ENCODE measurements at regions not wholly inside any gene's neighbourhood (a gene's known extent, or its start where the extent isn't known, plus 50 kb on each side); places are given as distances from the start of the nearest gene placed in this dataset.

DNA sequence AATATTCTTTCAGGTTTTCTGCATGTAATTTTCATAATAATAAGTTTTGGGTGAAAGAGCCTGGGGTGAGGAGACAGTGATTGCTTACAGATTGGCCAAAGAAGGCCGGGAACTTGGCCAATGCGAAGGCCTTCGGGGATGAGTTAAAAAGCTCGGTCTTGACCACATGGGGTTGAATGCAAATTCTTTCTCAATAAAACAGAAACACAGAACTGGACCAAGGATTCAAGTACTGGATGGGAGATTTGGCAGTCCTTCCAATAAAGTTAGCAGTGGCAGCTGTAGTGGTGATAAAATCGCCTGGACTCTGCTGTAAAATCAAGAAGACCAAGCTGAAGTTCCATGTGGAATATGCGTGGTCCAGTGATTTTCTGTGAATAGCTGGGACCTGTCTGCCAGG, 282.2 kb upstream of the KLF3 start:
- DNase-seq (ENCODE audit: low spot score) (no peak), ATAC-seq (ENCODE audit: insufficient number of reproducible peaks, low FRiP score, low read depth) (no peak)
- TF ChIP-seq, protein P1, sequence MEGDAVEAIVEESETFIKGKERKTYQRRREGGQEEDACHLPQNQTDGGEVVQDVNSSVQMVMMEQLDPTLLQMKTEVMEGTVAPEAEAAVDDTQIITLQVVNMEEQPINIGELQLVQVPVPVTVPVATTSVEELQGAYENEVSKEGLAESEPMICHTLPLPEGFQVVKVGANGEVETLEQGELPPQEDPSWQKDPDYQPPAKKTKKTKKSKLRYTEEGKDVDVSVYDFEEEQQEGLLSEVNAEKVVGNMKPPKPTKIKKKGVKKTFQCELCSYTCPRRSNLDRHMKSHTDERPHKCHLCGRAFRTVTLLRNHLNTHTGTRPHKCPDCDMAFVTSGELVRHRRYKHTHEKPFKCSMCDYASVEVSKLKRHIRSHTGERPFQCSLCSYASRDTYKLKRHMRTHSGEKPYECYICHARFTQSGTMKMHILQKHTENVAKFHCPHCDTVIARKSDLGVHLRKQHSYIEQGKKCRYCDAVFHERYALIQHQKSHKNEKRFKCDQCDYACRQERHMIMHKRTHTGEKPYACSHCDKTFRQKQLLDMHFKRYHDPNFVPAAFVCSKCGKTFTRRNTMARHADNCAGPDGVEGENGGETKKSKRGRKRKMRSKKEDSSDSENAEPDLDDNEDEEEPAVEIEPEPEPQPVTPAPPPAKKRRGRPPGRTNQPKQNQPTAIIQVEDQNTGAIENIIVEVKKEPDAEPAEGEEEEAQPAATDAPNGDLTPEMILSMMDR (IDR thresholded peaks at IDR 0.05), result no peak
- Histone ChIP-seq H3K4me1 (ENCODE audit: control insufficient read depth in 1 of 2, low read depth in 2 of 2) (peaks cover 18 to 38% of the 10 kb centered on the region in 2 donors), H3K27ac (no peak overlapping the region), H3K9me3 (no peaks in the 10 kb centered on the region), H3K4me3 (no peak overlapping the region), H3K27me3 (replicated peaks; ENCODE audit: insufficient read depth) (no peaks in the 10 kb centered on the region), H3K36me3 (no peaks in the 10 kb centered on the region)

DNA sequence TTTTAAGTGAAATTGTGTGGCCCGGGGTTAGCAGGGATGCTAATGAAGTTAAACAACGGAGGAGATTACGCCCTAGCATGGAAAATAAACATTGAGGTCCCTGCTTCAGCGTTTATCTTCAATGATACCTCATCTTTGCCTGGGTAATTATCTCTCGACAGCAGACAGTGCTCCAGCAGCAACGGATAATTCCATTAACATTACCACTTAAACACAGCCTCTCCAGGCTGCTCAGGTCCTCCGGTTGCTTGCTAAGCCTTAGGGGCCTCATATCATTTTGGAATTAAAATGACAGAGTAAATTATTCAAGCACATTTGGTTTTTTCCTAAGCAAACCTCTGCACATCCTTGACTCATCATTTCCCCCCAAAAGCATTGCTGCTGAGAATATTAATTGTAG, 281.5 kb upstream of the KLF3 start:
- Histone ChIP-seq H3K27me3 (replicated peaks; ENCODE audit: insufficient read depth) (no peaks in the 10 kb centered on the region), H3K36me3 (no peaks in the 10 kb centered on the region), H3K4me1 (ENCODE audit: control insufficient read depth in 1 of 2, low read depth in 2 of 2) (peaks cover 24 to 45% of the 10 kb centered on the region in 2 donors), H3K27ac (no peak overlapping the region), H3K4me3 (no peak overlapping the region), H3K9me3 (no peaks in the 10 kb centered on the region)
- DNase-seq (ENCODE audit: low spot score) (no peak), ATAC-seq (ENCODE audit: insufficient number of reproducible peaks, low FRiP score, low read depth) (no peak)
- TF ChIP-seq, protein P1 (IDR thresholded peaks at IDR 0.05), result no peak

DNA sequence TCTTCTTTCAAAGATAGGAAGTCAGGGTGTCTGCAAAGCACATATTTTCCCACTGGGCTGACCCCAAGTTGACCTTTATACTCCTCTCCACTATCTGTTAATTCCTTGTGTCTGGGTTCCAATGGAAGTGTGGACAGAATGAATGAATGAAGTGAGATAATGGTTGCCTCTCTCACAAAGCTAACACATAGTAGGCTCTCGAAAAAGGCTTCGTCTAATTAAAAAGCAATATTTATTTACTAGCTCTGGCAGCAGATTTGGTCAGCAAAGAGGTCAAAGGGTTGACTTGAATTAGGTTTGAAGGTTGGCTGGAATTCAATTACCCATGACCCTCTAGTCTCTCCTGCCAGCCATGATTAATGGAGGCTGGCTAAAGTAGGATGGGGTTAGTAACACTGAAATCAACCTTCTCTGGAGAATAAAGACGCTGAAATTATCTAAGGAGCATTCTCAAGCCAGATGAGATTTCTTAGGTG, 280.3 kb upstream of the KLF3 start:
- Histone ChIP-seq H3K36me3 (no peaks in the 10 kb centered on the region), H3K27me3 (replicated peaks; ENCODE audit: insufficient read depth) (no peaks in the 10 kb centered on the region), H3K27ac (peak overlapping the region in 1 of 2 donors; percentile 20), H3K4me1 (ENCODE audit: control insufficient read depth in 1 of 2, low read depth in 2 of 2) (peaks cover 29 to 54% of the 10 kb centered on the region in 2 donors), H3K4me3 (no peak overlapping the region), H3K9me3 (no peaks in the 10 kb centered on the region)
- no peak for DNase-seq (ENCODE audit: low spot score)
- TF ChIP-seq, protein P1 (IDR thresholded peaks at IDR 0.05), result no peak
- ATAC-seq (ENCODE audit: insufficient number of reproducible peaks, low FRiP score, low read depth), result no peak

DNA sequence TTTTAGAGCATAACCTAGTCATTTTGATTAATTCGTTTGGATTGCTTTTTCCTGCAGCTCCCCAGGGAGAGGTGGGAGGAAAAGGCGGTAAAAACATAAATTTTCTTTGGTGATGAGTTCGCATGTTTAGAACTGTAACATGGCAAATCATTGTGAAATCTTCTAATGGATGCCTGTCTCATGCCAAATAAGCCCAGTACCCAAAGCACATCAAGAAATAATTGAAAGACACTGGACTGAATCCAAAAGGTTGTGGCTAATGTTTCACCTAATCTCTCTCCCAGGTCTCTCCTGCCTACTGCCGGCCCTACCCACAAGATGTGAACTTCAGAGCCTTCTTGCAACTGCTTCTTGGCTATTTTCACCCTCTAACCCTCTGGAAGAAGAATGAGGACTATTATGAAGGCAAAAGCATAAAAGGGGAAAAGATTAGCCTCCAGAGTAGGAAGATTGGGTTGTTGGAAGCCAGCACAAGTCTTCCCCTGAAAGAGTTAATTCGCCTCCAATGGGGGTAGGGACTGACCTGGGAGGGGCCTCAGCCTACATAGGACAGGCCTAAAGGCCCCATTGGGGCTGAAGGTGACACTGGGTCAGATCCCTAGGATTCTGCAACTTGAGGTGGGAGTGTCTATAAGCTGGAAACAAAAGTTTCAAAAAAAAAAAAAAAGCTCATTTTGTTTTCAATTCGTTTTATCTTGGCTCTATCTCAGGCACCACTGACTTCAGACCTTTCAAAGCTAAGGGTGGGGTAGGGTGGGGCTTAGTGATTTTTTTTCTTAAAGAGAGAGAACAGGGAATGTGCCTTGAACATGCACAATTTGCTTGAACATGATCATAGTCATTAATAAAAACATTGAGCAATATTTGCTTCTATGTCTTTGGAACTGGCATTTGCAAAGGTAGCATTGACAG, 278.6 kb upstream of the KLF3 start:
- Histone ChIP-seq H3K27ac (peak overlapping the region; percentile 6 to 14), H3K27me3 (replicated peaks; ENCODE audit: insufficient read depth) (no peaks in the 10 kb centered on the region), H3K4me3 (no peak overlapping the region), H3K36me3 (no peaks in the 10 kb centered on the region), H3K4me1 (ENCODE audit: control insufficient read depth in 1 of 2, low read depth in 2 of 2) (peaks cover 29 to 54% of the 10 kb centered on the region in 2 donors), H3K9me3 (no peaks in the 10 kb centered on the region)
- DNase-seq (ENCODE audit: low spot score) (no peak), ATAC-seq (ENCODE audit: insufficient number of reproducible peaks, low FRiP score, low read depth) (no peak)
- TF ChIP-seq, protein P1 (IDR thresholded peaks at IDR 0.05), result no peak

DNA sequence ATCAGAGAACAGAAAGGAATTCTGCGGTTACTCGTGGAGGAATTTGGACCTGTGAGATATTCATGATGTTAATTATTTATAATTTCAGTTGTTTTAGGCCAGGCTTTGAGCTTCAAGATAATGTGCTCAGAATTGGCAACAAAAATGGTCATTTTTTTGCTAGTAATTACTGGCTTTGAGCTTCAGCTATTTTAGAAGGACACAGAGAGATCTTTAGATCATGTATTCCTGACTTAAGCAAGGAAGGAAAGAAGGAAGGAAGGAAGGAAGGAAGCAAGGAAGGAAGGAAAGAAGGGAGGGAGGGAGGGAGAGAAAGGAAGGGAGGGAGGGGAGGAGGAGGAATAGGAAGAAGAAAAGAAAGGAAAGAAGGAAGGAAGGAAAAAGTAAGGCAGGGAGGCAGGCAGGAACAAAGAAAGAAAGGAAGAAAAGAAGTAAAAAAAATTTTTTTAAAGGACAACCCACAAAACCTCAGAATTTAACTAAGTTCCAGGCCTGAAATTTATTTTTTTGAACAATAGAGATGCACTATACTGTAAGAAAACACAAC, 277.9 kb upstream of the KLF3 start:
- DNase-seq (ENCODE audit: low spot score), result no peak
- ATAC-seq (ENCODE audit: insufficient number of reproducible peaks, low FRiP score, low read depth), result no peak
- Histone ChIP-seq H3K27me3 (replicated peaks; ENCODE audit: insufficient read depth) (no peaks in the 10 kb centered on the region), H3K9me3 (no peaks in the 10 kb centered on the region), H3K4me3 (no peak overlapping the region), H3K36me3 (no peaks in the 10 kb centered on the region), H3K4me1 (ENCODE audit: control insufficient read depth in 1 of 2, low read depth in 2 of 2) (peaks cover 29 to 54% of the 10 kb centered on the region in 2 donors), H3K27ac (no peak overlapping the region)
- TF ChIP-seq, protein P1 (IDR thresholded peaks at IDR 0.05), result no peak
